IMR-90 (cell line): ENCODE measurements at regions not wholly inside any gene's neighbourhood (a gene's known extent, or its start where the extent isn't known, plus 50 kb on each side); places are given as distances from the start of the nearest gene placed in this dataset.

Source experiments
- ATAC-seq: fragments of 200-7000 bp; cut with Tn5 transposase; 2 replicates; pipeline ENCODE4 v1.9.1; 2020; ENCODE audit warnings: low read depth, mild to moderate bottlenecking, moderate library complexity
- BruUV-seq: library from RNA; stranded (reverse); fragments of 400-500 nt; replicated peaks from 2 replicates; lab custom pipeline; 2021; lab: Mats Ljungman, UMichigan
- CTCF ChIA-PET: fragments of 300-600 bp; formaldehyde crosslinking; extraction: SDS; loops from one replicate; lab custom pipeline; 2021; ENCODE audit warnings: antibody characterized with exemption; lab: Yijun Ruan, JAX
- POLR2A ChIA-PET: fragments of 300-600 bp; sonication (Branson Sonifier 250); formaldehyde crosslinking; loops from one replicate; lab custom pipeline; 2022; ENCODE audit warnings: antibody characterized with exemption; ENCODE audit not compliant: unreplicated experiment; lab: Charles Lee
- DNase-seq: peaks from one replicate; pipeline ENCODE4 v3.0.0; 2013
- H2AFZ ChIP-seq: replicated peaks from 2 replicates; pipeline ENCODE3; 2013; ENCODE audit warnings: low read length, mild to moderate bottlenecking; ENCODE audit not compliant: poor library complexity
- H2AK5ac ChIP-seq: 2 replicates; pipeline ENCODE4 v1.6.1; 2013; ENCODE audit warnings: low read depth, low read length, inconsistent platforms
- H2AK9ac ChIP-seq: replicated peaks from 2 replicates; pipeline ENCODE3; 2013; ENCODE audit warnings: mild to moderate bottlenecking, low read depth, low read length, moderate library complexity; ENCODE audit not compliant: poor library complexity
- H2BK120ac ChIP-seq: 2 replicates; pipeline ENCODE4 v1.6.1; 2013; ENCODE audit warnings: low read depth, low read length, inconsistent platforms
- H2BK15ac ChIP-seq: 3 replicates; pipeline ENCODE4 v1.6.1; 2013; ENCODE audit warnings: low read depth, low read length, inconsistent platforms
- H2BK20ac ChIP-seq: 2 replicates; pipeline ENCODE4 v1.6.1; 2013; ENCODE audit warnings: low read depth, mild to moderate bottlenecking, inconsistent platforms, low read length, moderate library complexity
- H2BK5ac ChIP-seq: 2 replicates; pipeline ENCODE4 v1.6.1; 2013; ENCODE audit warnings: mild to moderate bottlenecking, low read depth, low read length, inconsistent platforms; ENCODE audit not compliant: poor library complexity, severe bottlenecking
- H3K14ac ChIP-seq: replicated peaks from 2 replicates; pipeline ENCODE4 v1.6.1; 2013; ENCODE audit warnings: low read depth, low read length, inconsistent platforms
- H3K18ac ChIP-seq: 2 replicates; pipeline ENCODE4 v1.6.1; 2013; ENCODE audit warnings: low read depth, low read length, control low read depth
- H3K23ac ChIP-seq: 2 replicates; pipeline ENCODE4 v1.6.1; 2013; ENCODE audit warnings: low read depth, low read length, inconsistent platforms
- H3K27ac ChIP-seq: 2 replicates; pipeline ENCODE4 v1.5.1; 2013; ENCODE audit warnings: mild to moderate bottlenecking, control low read depth, low read length; ENCODE audit not compliant: insufficient read depth
- H3K27me3 ChIP-seq: 2 replicates; pipeline ENCODE4 v1.6.1; 2013; ENCODE audit warnings: low read length; ENCODE audit not compliant: control insufficient read depth, insufficient read depth
- H3K36me3 ChIP-seq: 2 replicates; pipeline ENCODE4 v1.6.1; 2013; ENCODE audit warnings: low read length, mixed read lengths; ENCODE audit not compliant: control insufficient read depth, insufficient read depth
- H3K4ac ChIP-seq: 2 replicates; pipeline ENCODE4 v1.6.1; 2013; ENCODE audit warnings: low read depth, low read length, inconsistent platforms
- H3K4me1 ChIP-seq: 2 replicates; pipeline ENCODE4 v1.6.1; 2013; ENCODE audit warnings: low read length, mixed read lengths; ENCODE audit not compliant: control insufficient read depth, insufficient read depth
- H3K4me2 ChIP-seq: 2 replicates; pipeline ENCODE4 v1.6.1; 2013; ENCODE audit warnings: low read depth, mild to moderate bottlenecking, control low read depth, low read length, moderate library complexity
- H3K4me3 ChIP-seq: 2 replicates; pipeline ENCODE4 v1.5.1; 2013; ENCODE audit warnings: low read depth, mild to moderate bottlenecking, control low read depth, low read length, moderate library complexity; ENCODE audit not compliant: insufficient read depth
- H3K56ac ChIP-seq: 2 replicates; pipeline ENCODE4 v1.6.1; 2013; ENCODE audit warnings: low read length, inconsistent platforms; ENCODE audit not compliant: insufficient read depth; ENCODE audit errors: extremely low read depth
- H3K79me1 ChIP-seq, 2 experiments: 2 replicates each; pipeline ENCODE4 v1.6.1; 2013; ENCODE audit warnings: low read length in 2 of 2, inconsistent platforms in 1 of 2, low read depth in 1 of 2
- H3K9ac ChIP-seq: 2 replicates; pipeline ENCODE4 v1.6.1; 2013; ENCODE audit warnings: low read depth, low read length, control low read depth
- H3K9me1 ChIP-seq: 2 replicates; pipeline ENCODE4 v1.6.1; 2013; ENCODE audit warnings: low read length, inconsistent platforms; ENCODE audit not compliant: insufficient read depth
- H3K9me3 ChIP-seq: 2 replicates; pipeline ENCODE4 v1.6.1; 2013; ENCODE audit warnings: low read length; ENCODE audit not compliant: control insufficient read depth, insufficient read depth
- H4K20me1 ChIP-seq: 2 replicates; pipeline ENCODE4 v1.6.1; 2013; ENCODE audit warnings: low read length, inconsistent platforms; ENCODE audit not compliant: insufficient read depth
- H4K5ac ChIP-seq: 2 replicates; pipeline ENCODE4 v1.6.1; 2013; ENCODE audit warnings: mild to moderate bottlenecking, low read depth, low read length, control low read depth
- H4K8ac ChIP-seq, 2 experiments: 2 replicates each; pipeline ENCODE4 v1.6.1; 2013; ENCODE audit warnings: low read depth in 2 of 2, low read length in 2 of 2, control low read depth in 1 of 2, inconsistent platforms in 1 of 2
- H4K91ac ChIP-seq: 2 replicates; pipeline ENCODE4 v1.6.1; 2013; ENCODE audit warnings: low read depth, low read length, inconsistent platforms; ENCODE audit not compliant: insufficient read depth
- FOS ChIP-seq: fragments of 150-350 bp; IDR thresholded peaks from 2 replicates; pipeline ENCODE4 v1.6.1; 2016; ENCODE audit warnings: low read depth, low read length
- WGBS, 2 experiments: methylation state at CpG; one replicate each; pipeline versions ENCODE4 v1.1.5 to v1.1.7; 2013; ENCODE audit warnings: missing lambda C conversion rate in 2 of 2; ENCODE audit not compliant: insufficient read length in 1 of 2; ENCODE audit errors: extremely low coverage in 2 of 2; 5-methylcytosine and 5-hydroxymethylcytosine counted together
- dilution Hi-C: fragments of 300-500 bp; cut with HindIII; formaldehyde crosslinking; loops from one replicate; pipeline ENCODE4 v1.14.3; 2018; ENCODE audit warnings: low sequenced_read_pairs; ENCODE audit not compliant: unreplicated experiment
- in situ Hi-C: fragments of 300-500 bp; cut with MboI; formaldehyde crosslinking; loops from 3 replicates; pipeline ENCODE4 v1.14.3; 2019; ENCODE audit warnings: low sequenced_read_pairs, inconsistent platforms, mixed read lengths
- intact Hi-C: fragments of 100-400 bp; cut with micrococcal nuclease; formaldehyde crosslinking; loops from 2 replicates; pipeline ENCODE4 v1.10.0; 2022

DNA sequence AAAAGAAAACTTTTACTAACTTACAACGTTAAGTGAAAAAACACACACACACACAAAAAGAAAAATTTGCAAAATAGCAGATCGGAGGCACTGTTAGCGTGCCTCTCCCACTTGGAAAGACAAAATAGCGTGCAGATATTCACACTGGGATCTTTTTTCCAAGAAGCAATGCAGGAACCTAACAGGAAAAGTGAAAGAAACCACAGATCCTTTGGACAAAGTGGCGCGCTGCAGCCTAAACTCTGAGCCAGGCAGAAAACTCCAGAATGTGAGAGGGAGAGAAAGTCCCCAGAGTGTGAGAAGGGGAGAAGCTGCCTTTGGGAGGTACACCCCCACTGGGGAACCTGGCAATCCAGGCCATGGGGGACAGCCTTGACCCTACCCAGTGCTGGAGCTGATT, 70.7 kb upstream of the SERPINE2 start:
- Histone ChIP-seq H3K79me1 (no peaks in the 10 kb centered on the region), H4K91ac (no peak overlapping the region), H2AFZ (peak overlapping the region; percentile 71), H3K9ac (no peak overlapping the region), H3K14ac (0 out of 2 replicates have a peak overlapping the region, but pooled peaks have one; percentile 54), H3K4me1 (peaks cover 2% of the 10 kb centered on the region), H4K5ac (no peak overlapping the region), H3K36me3 (no peaks in the 10 kb centered on the region), H3K4me2 (no peak overlapping the region), H3K9me1 (0 out of 2 replicates have a peak, but pooled peaks cover 4% of the 10 kb centered on the region), H2BK5ac (no peak overlapping the region), H3K18ac (no peak overlapping the region), H2AK5ac (peak overlapping the region; percentile 28; the same call in 1 of the 2 replicates), H3K27ac (no peak overlapping the region), H2AK9ac (no peak overlapping the region), H3K4ac (no peak overlapping the region), H2BK15ac (peak overlapping the region; percentile 13; the same call in 1 of the 3 replicates), H3K23ac (no peak overlapping the region), H3K27me3 (no peaks in the 10 kb centered on the region), H3K4me3 (no peak overlapping the region), H4K8ac (no peak overlapping the region), H4K20me1 (no peaks in the 10 kb centered on the region), H2BK20ac (no peak overlapping the region), H3K9me3 (no peaks in the 10 kb centered on the region), H2BK120ac (peak overlapping the region; percentile 1; the same call in 1 of the 2 replicates), H3K56ac (no peak overlapping the region)
- ATAC-seq (no peak), DNase-seq (no peak)
- ChIA-PET POLR2A (no interaction called here), CTCF (no interaction called here)
- no TSS peak for BruUV-seq
- dilution Hi-C loops = no loop called here
- in situ Hi-C loops = no loop called here
- no CpG with 5 or more reads among the region's 6 CpGs for WGBS, 2 experiments
- TF ChIP-seq FOS = no peak
- intact Hi-C loops = no loop called here
